Epithelial cell of proximal tubule (primary cell): ENCODE measurements at regions not wholly inside any gene's neighbourhood (a gene's known extent, or its start where the extent isn't known, plus 50 kb on each side); places are given as distances from the start of the nearest gene placed in this dataset.

Experiments used
- DNase-seq: peaks from one replicate; pipeline ENCODE4 v3.0.0-alpha.2; 2011; ENCODE audit warnings: low read depth
- H3K4me3 ChIP-seq: 2 replicates; pipeline ENCODE4 v1.5.1; 2011; ENCODE audit warnings: low read depth, mild to moderate bottlenecking, low read length
- TF ChIP-seq, protein P1 (sequence below): conservative IDR thresholded peaks from 2 replicates; pipeline ENCODE4 v1.5.1; 2012; ENCODE audit warnings: low read depth, mild to moderate bottlenecking, low read length

DNA sequence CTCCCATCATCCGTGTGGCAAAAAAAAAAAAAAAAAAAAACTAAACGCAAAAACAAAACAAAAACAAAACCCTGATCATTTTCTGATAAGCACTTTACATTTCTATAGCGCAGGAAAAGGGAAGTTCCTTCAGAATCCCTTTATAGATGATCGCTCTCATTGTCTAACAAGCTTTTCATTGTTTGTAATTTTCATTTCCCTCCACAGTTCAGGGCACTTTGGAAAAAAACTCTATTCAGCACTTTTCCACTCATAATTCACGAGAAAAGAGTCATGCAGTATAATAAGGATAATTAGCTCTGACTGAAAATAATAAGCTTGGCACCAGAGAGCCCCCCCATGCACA, 89.4 kb upstream of the ATXN1 start:
- no peak for DNase-seq
- TF ChIP-seq, protein P1, sequence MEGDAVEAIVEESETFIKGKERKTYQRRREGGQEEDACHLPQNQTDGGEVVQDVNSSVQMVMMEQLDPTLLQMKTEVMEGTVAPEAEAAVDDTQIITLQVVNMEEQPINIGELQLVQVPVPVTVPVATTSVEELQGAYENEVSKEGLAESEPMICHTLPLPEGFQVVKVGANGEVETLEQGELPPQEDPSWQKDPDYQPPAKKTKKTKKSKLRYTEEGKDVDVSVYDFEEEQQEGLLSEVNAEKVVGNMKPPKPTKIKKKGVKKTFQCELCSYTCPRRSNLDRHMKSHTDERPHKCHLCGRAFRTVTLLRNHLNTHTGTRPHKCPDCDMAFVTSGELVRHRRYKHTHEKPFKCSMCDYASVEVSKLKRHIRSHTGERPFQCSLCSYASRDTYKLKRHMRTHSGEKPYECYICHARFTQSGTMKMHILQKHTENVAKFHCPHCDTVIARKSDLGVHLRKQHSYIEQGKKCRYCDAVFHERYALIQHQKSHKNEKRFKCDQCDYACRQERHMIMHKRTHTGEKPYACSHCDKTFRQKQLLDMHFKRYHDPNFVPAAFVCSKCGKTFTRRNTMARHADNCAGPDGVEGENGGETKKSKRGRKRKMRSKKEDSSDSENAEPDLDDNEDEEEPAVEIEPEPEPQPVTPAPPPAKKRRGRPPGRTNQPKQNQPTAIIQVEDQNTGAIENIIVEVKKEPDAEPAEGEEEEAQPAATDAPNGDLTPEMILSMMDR, result no peak
- H3K4me3 ChIP-seq, result no peak overlapping the region

DNA sequence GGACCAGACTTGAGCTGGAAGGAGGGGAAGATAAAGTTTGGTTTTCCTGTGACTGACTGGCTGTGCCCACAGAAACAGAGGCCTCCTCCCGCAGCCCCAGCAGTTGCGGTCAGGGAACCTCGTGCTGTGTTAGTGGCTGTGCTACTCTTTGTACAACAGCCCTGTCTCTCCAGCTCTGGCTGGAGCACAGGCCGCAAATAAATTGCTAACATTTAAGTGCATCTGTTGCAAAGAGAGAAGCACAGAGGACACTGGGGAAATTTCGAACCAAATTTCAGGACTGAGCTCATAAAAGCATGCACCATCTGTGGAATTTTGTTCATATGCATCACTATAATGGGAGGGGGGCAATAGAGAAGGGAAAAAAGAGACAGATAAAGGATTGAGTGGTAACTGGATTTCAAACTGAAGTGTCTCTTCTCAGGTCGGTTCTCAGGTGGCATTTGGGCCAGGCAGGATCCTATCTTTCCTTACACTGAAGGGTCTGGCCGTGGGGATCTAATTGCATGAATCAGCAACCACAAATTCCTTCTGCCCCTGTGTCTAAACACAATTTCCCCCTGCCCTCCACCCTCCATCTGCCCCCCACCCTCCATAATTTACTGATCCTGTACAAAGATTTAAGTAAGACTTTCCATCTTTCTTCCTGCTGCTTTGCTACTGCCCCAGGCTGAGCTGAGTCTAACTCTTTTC, 88.9 kb upstream of the ATXN1 start:
- no peak overlapping the region for H3K4me3 ChIP-seq
- no peak for DNase-seq
- TF ChIP-seq, protein P1, result no peak

DNA sequence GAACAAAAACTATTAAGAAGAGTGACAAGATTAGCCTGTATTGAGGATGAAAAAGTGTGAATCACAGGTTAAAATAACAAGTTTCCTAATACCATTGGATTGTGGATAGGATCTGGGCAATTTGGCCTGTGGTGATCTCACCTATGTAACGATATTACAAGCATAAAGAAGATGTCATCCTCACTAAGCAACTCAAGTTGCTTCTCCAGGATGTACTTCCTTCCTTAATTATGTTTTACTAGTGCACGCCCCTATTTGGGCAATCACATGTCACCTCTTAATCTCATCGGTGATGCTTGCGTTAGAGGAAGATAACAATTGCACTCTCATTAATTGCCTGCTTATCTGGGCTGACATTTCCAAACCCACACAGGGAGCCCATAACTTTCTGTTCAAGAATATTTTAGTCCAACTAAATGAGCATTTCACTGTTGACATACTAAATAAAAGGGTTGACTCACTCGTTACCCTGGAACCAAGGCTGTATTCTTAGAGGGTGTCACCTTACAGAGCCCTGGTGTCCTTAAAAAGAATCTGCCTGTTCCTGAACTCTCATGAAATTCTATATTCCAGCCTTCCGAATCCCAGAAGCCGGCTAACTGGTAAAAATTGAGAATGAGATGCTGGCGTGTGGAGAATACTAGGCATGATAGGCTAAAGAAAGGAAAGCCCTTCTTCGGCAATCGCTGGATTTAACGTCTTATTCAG, 88.2 kb upstream of the ATXN1 start:
- no peak overlapping the region for H3K4me3 ChIP-seq

DNA sequence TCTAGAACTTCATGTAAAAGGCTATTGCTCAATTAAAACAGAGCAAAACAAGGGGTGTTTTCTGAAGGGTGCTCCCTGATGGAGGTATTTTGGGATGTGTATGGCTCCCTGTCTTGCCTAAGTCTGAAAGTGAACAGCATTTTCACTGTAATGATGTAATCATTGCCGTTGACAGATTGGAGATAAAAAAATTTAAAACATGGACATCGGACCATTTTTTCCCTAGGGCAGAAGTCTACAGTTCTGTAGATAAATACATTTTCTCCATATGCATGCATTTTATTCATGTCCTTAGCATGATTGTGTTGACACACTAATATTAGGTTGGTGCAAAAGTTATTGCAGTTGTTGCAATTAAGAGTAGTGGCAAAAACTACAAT, 85.1 kb upstream of the ATXN1 start:
- DNase-seq, result no peak
- no peak overlapping the region for H3K4me3 ChIP-seq
- TF ChIP-seq, protein P1, result no peak

More for the DNA sequence above, 88.2 kb upstream of the ATXN1 start:
- TF ChIP-seq, protein P1, result no peak
- no peak for DNase-seq

DNA sequence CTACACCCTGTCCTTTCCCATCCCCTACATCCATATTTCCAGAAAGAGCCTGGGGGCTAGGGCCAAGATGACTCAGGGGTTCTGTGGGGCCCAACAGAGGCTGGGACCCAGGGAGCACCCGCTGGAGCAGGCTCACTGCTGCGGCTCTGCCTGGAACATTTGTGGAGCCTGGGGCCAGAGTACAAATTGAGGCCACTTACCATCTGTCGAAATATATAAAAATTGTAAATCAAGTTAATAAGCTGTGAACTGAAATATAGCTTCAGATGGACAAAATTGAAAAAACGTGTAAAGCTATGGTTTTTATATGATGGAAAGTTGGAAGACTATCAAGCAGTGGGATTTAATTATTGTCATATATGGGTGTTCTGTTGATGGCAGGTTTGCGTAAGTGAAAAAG, 82.9 kb upstream of the ATXN1 start:
- H3K4me3 ChIP-seq, result no peak overlapping the region
- TF ChIP-seq, protein P1, result no peak
- DNase-seq, result no peak

GRCh38 chr6:16842676-16843075, 81.4 kb upstream of the ATXN1 start:
- H3K4me3 ChIP-seq, result no peak overlapping the region
- no peak for DNase-seq
- TF ChIP-seq, protein P1, result no peak

- TF ChIP-seq, protein P1, result no peak
- DNase-seq, result no peak
- H3K4me3 ChIP-seq, result no peak overlapping the region
These were observed 80.0 kb upstream of the ATXN1 start for GRCh38 chr6:16841241-16841640.
